Heart left ventricle (tissue), 13 donors: ENCODE measurements at regions not wholly inside any gene's neighbourhood (a gene's known extent, or its start where the extent isn't known, plus 50 kb on each side); places are given as distances from the start of the nearest gene placed in this dataset.

ENCODE experiments used
- POLR2A ChIP-seq, 2 donors: fragments of 450-650 bp; IDR thresholded peaks; one replicate each; pipeline ENCODE4 v1.6.1; 2017; ENCODE audit warnings: antibody characterized with exemption in 2 of 2, mild to moderate bottlenecking in 2 of 2, moderate library complexity in 2 of 2
- TF ChIP-seq, protein P1 (sequence below), 12 donors: fragments of 200-600 bp; sonication (generic) in 4 of 12; IDR thresholded peaks; one replicate each; pipeline versions ENCODE4 v1.5.0 to v1.8.0; 2018 to 2022; ENCODE audit warnings: antibody characterized with exemption in 12 of 12, mild to moderate bottlenecking in 5 of 12
- donor health status: ischemic (EF 13 %, LVEDD 7.1; RV severe dilation, severe dysfunction).
- donor health status: DM: no; HTN: yes; CAD: no.
- donor health status: DM: no; HTN: no; CAD: no.
- donor health status: ischemic (EF 25% LVEDD 6.9; RV normal size, moderate dysfunction).
- donor health status: ischemic (EF 25% LVEDD 5.7; RV mildly dilated, moderate dysfunction).
- donor health status: ischemic (EF 35%, LVEDD 5.7; RV mildly dilated, moderate dysfunction).
- donor health status: nonischemic (EF 11% LVEDD 7.7; RV severe dilation, severe dysfunction).
- donor health status: DM: yes; HTN: yes; CAD: no.
- donor health status: PGD.
- donor health status: ischemic (EF 29% LVEDD 5.4; RV normal size, mild dysfunction).
- donor health status: nonischemic (EF 23%, LVEDD 6.1; RV moderate dilation, normal function).

DNA sequence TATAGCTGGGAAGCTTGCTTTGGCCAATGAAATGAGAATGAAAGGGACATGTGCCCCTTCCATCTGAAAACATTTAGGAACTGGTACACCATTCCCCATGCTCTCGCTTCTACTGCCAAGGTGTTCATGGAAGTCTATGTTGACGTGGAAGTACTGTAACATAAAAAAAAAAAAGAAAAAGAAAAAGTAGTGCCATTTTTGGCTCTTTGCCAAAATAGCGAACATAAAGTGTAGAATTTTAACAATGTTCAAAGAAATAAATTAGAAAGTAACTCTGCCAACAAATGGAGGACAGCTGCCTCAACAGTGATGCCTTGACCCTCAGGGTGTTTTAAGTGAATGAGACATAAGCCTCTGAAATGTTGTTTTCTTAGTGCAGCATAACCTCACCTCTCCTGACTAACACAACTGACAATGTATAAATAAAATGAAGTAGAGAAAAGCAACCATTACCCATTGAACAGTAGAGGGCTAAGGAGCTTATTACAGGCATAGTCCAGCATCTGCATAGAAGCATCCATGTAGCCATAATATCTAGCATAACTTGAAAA lies 536.6 kb downstream of the DTWD2 start:
- TF ChIP-seq, protein P1, sequence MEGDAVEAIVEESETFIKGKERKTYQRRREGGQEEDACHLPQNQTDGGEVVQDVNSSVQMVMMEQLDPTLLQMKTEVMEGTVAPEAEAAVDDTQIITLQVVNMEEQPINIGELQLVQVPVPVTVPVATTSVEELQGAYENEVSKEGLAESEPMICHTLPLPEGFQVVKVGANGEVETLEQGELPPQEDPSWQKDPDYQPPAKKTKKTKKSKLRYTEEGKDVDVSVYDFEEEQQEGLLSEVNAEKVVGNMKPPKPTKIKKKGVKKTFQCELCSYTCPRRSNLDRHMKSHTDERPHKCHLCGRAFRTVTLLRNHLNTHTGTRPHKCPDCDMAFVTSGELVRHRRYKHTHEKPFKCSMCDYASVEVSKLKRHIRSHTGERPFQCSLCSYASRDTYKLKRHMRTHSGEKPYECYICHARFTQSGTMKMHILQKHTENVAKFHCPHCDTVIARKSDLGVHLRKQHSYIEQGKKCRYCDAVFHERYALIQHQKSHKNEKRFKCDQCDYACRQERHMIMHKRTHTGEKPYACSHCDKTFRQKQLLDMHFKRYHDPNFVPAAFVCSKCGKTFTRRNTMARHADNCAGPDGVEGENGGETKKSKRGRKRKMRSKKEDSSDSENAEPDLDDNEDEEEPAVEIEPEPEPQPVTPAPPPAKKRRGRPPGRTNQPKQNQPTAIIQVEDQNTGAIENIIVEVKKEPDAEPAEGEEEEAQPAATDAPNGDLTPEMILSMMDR (IDR thresholded peaks at IDR 0.05), result no peak
- no peak for TF ChIP-seq POLR2A (IDR thresholded peaks at IDR 0.05)
